Adrenal gland (tissue), 5 donors: ENCODE measurements at regions not wholly inside any gene's neighbourhood (a gene's known extent, or its start where the extent isn't known, plus 50 kb on each side); places are given as distances from the start of the nearest gene placed in this dataset.

Source experiments
- CTCF ChIP-seq, 6 experiments: fragments of 450-650 bp in 4 of 6; fragments of 200-600 bp in 2 of 6; sonication (generic) in 1 of 6; IDR thresholded peaks; 1 replicate in 5 of 6; 2 replicates in 1 of 6; pipeline versions ENCODE4 v1.5.1 to v1.8.0; 2016 to 2021; ENCODE audit warnings: antibody characterized with exemption in 6 of 6, mild to moderate bottlenecking in 2 of 6, moderate library complexity in 1 of 6
- POLR2A ChIP-seq, 2 donors: fragments of 450-650 bp; IDR thresholded peaks; one replicate each; pipeline ENCODE4 v1.6.1; 2017; ENCODE audit warnings: antibody characterized with exemption in 2 of 2, mild to moderate bottlenecking in 2 of 2, moderate library complexity in 1 of 2
- donor health status: DM: no; HTN: no; CAD: no.

DNA sequence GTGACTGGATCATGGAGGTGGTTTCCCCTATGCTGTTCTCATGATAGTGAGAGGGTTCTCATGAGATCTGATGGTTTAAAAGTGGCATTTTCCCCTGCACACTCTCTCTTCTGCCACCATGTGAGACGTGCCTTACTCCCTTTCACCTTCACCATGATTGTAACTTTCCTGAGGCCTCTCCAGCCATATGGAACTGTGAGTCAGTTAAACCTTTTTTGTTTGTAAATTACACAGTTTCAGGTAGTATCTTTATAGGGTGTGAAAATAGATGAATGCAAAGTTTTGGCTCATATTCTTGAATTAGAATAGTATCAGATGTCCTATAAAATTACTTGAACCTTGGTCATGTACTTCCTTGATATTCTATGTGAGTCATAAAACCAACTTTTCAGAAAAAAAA is 252.1 kb upstream of the TMEM229A start:
- TF ChIP-seq CTCF (IDR thresholded peaks at IDR 0.05) (no peak), POLR2A (IDR thresholded peaks at IDR 0.05) (no peak)
